IMR-90 (cell line): ENCODE measurements at regions not wholly inside any gene's neighbourhood (a gene's known extent, or its start where the extent isn't known, plus 50 kb on each side); places are given as distances from the start of the nearest gene placed in this dataset.

Experiments used
- ATAC-seq: fragments of 200-7000 bp; cut with Tn5 transposase; 2 replicates; pipeline ENCODE4 v1.9.1; 2020; ENCODE audit warnings: low read depth, mild to moderate bottlenecking, moderate library complexity
- BruUV-seq: library from RNA; stranded (reverse); fragments of 400-500 nt; replicated peaks from 2 replicates; lab custom pipeline; 2021; lab: Mats Ljungman, UMichigan
- CTCF ChIA-PET: fragments of 300-600 bp; formaldehyde crosslinking; extraction: SDS; loops from one replicate; lab custom pipeline; 2021; ENCODE audit warnings: antibody characterized with exemption; lab: Yijun Ruan, JAX
- POLR2A ChIA-PET: fragments of 300-600 bp; sonication (Branson Sonifier 250); formaldehyde crosslinking; loops from one replicate; lab custom pipeline; 2022; ENCODE audit warnings: antibody characterized with exemption; ENCODE audit not compliant: unreplicated experiment; lab: Charles Lee
- DNase-seq: peaks from one replicate; pipeline ENCODE4 v3.0.0; 2013
- H2AFZ ChIP-seq: replicated peaks from 2 replicates; pipeline ENCODE3; 2013; ENCODE audit warnings: low read length, mild to moderate bottlenecking; ENCODE audit not compliant: poor library complexity
- H2AK5ac ChIP-seq: 2 replicates; pipeline ENCODE4 v1.6.1; 2013; ENCODE audit warnings: low read depth, low read length, inconsistent platforms
- H2AK9ac ChIP-seq: replicated peaks from 2 replicates; pipeline ENCODE3; 2013; ENCODE audit warnings: mild to moderate bottlenecking, low read depth, low read length, moderate library complexity; ENCODE audit not compliant: poor library complexity
- H2BK120ac ChIP-seq: 2 replicates; pipeline ENCODE4 v1.6.1; 2013; ENCODE audit warnings: low read depth, low read length, inconsistent platforms
- H2BK15ac ChIP-seq: 3 replicates; pipeline ENCODE4 v1.6.1; 2013; ENCODE audit warnings: low read depth, low read length, inconsistent platforms
- H2BK20ac ChIP-seq: 2 replicates; pipeline ENCODE4 v1.6.1; 2013; ENCODE audit warnings: low read depth, mild to moderate bottlenecking, inconsistent platforms, low read length, moderate library complexity
- H2BK5ac ChIP-seq: 2 replicates; pipeline ENCODE4 v1.6.1; 2013; ENCODE audit warnings: mild to moderate bottlenecking, low read depth, low read length, inconsistent platforms; ENCODE audit not compliant: poor library complexity, severe bottlenecking
- H3K14ac ChIP-seq: replicated peaks from 2 replicates; pipeline ENCODE4 v1.6.1; 2013; ENCODE audit warnings: low read depth, low read length, inconsistent platforms
- H3K18ac ChIP-seq: 2 replicates; pipeline ENCODE4 v1.6.1; 2013; ENCODE audit warnings: low read depth, low read length, control low read depth
- H3K23ac ChIP-seq: 2 replicates; pipeline ENCODE4 v1.6.1; 2013; ENCODE audit warnings: low read depth, low read length, inconsistent platforms
- H3K27ac ChIP-seq: 2 replicates; pipeline ENCODE4 v1.5.1; 2013; ENCODE audit warnings: mild to moderate bottlenecking, control low read depth, low read length; ENCODE audit not compliant: insufficient read depth
- H3K27me3 ChIP-seq: 2 replicates; pipeline ENCODE4 v1.6.1; 2013; ENCODE audit warnings: low read length; ENCODE audit not compliant: control insufficient read depth, insufficient read depth
- H3K36me3 ChIP-seq: 2 replicates; pipeline ENCODE4 v1.6.1; 2013; ENCODE audit warnings: low read length, mixed read lengths; ENCODE audit not compliant: control insufficient read depth, insufficient read depth
- H3K4ac ChIP-seq: 2 replicates; pipeline ENCODE4 v1.6.1; 2013; ENCODE audit warnings: low read depth, low read length, inconsistent platforms
- H3K4me1 ChIP-seq: 2 replicates; pipeline ENCODE4 v1.6.1; 2013; ENCODE audit warnings: low read length, mixed read lengths; ENCODE audit not compliant: control insufficient read depth, insufficient read depth
- H3K4me2 ChIP-seq: 2 replicates; pipeline ENCODE4 v1.6.1; 2013; ENCODE audit warnings: low read depth, mild to moderate bottlenecking, control low read depth, low read length, moderate library complexity
- H3K4me3 ChIP-seq: 2 replicates; pipeline ENCODE4 v1.5.1; 2013; ENCODE audit warnings: low read depth, mild to moderate bottlenecking, control low read depth, low read length, moderate library complexity; ENCODE audit not compliant: insufficient read depth
- H3K56ac ChIP-seq: 2 replicates; pipeline ENCODE4 v1.6.1; 2013; ENCODE audit warnings: low read length, inconsistent platforms; ENCODE audit not compliant: insufficient read depth; ENCODE audit errors: extremely low read depth
- H3K79me1 ChIP-seq, 2 experiments: 2 replicates each; pipeline ENCODE4 v1.6.1; 2013; ENCODE audit warnings: low read length in 2 of 2, inconsistent platforms in 1 of 2, low read depth in 1 of 2
- H3K9ac ChIP-seq: 2 replicates; pipeline ENCODE4 v1.6.1; 2013; ENCODE audit warnings: low read depth, low read length, control low read depth
- H3K9me1 ChIP-seq: 2 replicates; pipeline ENCODE4 v1.6.1; 2013; ENCODE audit warnings: low read length, inconsistent platforms; ENCODE audit not compliant: insufficient read depth
- H3K9me3 ChIP-seq: 2 replicates; pipeline ENCODE4 v1.6.1; 2013; ENCODE audit warnings: low read length; ENCODE audit not compliant: control insufficient read depth, insufficient read depth
- H4K20me1 ChIP-seq: 2 replicates; pipeline ENCODE4 v1.6.1; 2013; ENCODE audit warnings: low read length, inconsistent platforms; ENCODE audit not compliant: insufficient read depth
- H4K5ac ChIP-seq: 2 replicates; pipeline ENCODE4 v1.6.1; 2013; ENCODE audit warnings: mild to moderate bottlenecking, low read depth, low read length, control low read depth
- H4K8ac ChIP-seq, 2 experiments: 2 replicates each; pipeline ENCODE4 v1.6.1; 2013; ENCODE audit warnings: low read depth in 2 of 2, low read length in 2 of 2, control low read depth in 1 of 2, inconsistent platforms in 1 of 2
- H4K91ac ChIP-seq: 2 replicates; pipeline ENCODE4 v1.6.1; 2013; ENCODE audit warnings: low read depth, low read length, inconsistent platforms; ENCODE audit not compliant: insufficient read depth
- CEBPB ChIP-seq: IDR thresholded peaks from 2 replicates; pipeline ENCODE4 v1.6.1; 2012; ENCODE audit warnings: low read depth, low read length, improper control_type of control experiment
- CHD1 ChIP-seq: IDR thresholded peaks from 2 replicates; pipeline ENCODE4 v1.6.1; 2012; ENCODE audit warnings: low read depth, low read length, improper control_type of control experiment
- MAFK ChIP-seq: IDR thresholded peaks from 2 replicates; pipeline ENCODE4 v1.6.1; 2012; ENCODE audit warnings: low read depth, low read length, improper control_type of control experiment
- MAZ ChIP-seq: IDR thresholded peaks from 2 replicates; pipeline ENCODE4 v1.6.1; 2012; ENCODE audit warnings: low read depth, mild to moderate bottlenecking, low read length, improper control_type of control experiment, moderate library complexity, borderline replicate concordance
- NFE2L2 ChIP-seq: fragments of 150-350 bp; IDR thresholded peaks from 2 replicates; pipeline ENCODE4 v1.6.1; 2016; ENCODE audit warnings: low read depth, mild to moderate bottlenecking, low read length
- POLR2A ChIP-seq: IDR thresholded peaks from 2 replicates; pipeline ENCODE4 v1.6.1; 2012; ENCODE audit warnings: mild to moderate bottlenecking, low read depth, low read length
- RAD21 ChIP-seq: IDR thresholded peaks from 2 replicates; pipeline ENCODE4 v1.6.1; 2012; ENCODE audit warnings: low read length, improper control_type of control experiment
- RCOR1 ChIP-seq: IDR thresholded peaks from 2 replicates; pipeline ENCODE4 v1.6.1; 2012; ENCODE audit warnings: mild to moderate bottlenecking, low read length, improper control_type of control experiment; ENCODE audit not compliant: insufficient replicate concordance
- WGBS, 2 experiments: methylation state at CpG; one replicate each; pipeline versions ENCODE4 v1.1.5 to v1.1.7; 2013; ENCODE audit warnings: missing lambda C conversion rate in 2 of 2; ENCODE audit not compliant: insufficient read length in 1 of 2; ENCODE audit errors: extremely low coverage in 2 of 2; 5-methylcytosine and 5-hydroxymethylcytosine counted together
- dilution Hi-C: fragments of 300-500 bp; cut with HindIII; formaldehyde crosslinking; loops from one replicate; pipeline ENCODE4 v1.14.3; 2018; ENCODE audit warnings: low sequenced_read_pairs; ENCODE audit not compliant: unreplicated experiment
- in situ Hi-C: fragments of 300-500 bp; cut with MboI; formaldehyde crosslinking; loops from 3 replicates; pipeline ENCODE4 v1.14.3; 2019; ENCODE audit warnings: low sequenced_read_pairs, inconsistent platforms, mixed read lengths
- intact Hi-C: fragments of 100-400 bp; cut with micrococcal nuclease; formaldehyde crosslinking; loops from 2 replicates; pipeline ENCODE4 v1.10.0; 2022

- Histone ChIP-seq H2BK15ac (no peak overlapping the region), H3K27ac (no peak overlapping the region), H3K4me2 (no peak overlapping the region), H3K56ac (no peak overlapping the region), H3K4me1 (peaks cover 1% of the 10 kb centered on the region; the same call in 1 of the 2 replicates), H3K79me1 (no peaks in the 10 kb centered on the region), H3K23ac (no peak overlapping the region), H4K5ac (no peak overlapping the region), H4K91ac (no peak overlapping the region), H2BK20ac (no peak overlapping the region), H3K4me3 (no peak overlapping the region), H4K20me1 (no peaks in the 10 kb centered on the region), H2BK120ac (no peak overlapping the region), H3K27me3 (peaks cover 2% of the 10 kb centered on the region; the same call in 1 of the 2 replicates), H4K8ac (no peak overlapping the region), H3K14ac (no peak overlapping the region), H2AFZ (no peak overlapping the region), H3K9ac (no peak overlapping the region), H3K36me3 (no peaks in the 10 kb centered on the region), H2BK5ac (no peak overlapping the region), H2AK5ac (no peak overlapping the region), H3K18ac (no peak overlapping the region), H3K9me3 (no peaks in the 10 kb centered on the region), H3K4ac (no peak overlapping the region), H2AK9ac (no peak overlapping the region), H3K9me1 (no peaks in the 10 kb centered on the region)
- BruUV-seq, result no TSS peak
- no peak for ATAC-seq
- DNase-seq, result no peak
- intact Hi-C loops, result no loop called here
- POLR2A ChIA-PET, result no interaction called here
- in situ Hi-C loops, result no loop called here
- WGBS, 2 experiments, result 10% methylated on average over 2 of the region's 5 CpGs; no CpG with 5 or more reads in 1 of the 2 experiments
- CTCF ChIA-PET, result no interaction called here
- dilution Hi-C loops, result no loop called here
- TF ChIP-seq POLR2A (no peak), CHD1 (no peak), MAZ (no peak), RAD21 (no peak), CEBPB (no peak), NFE2L2 (no peak), RCOR1 (no peak), MAFK (no peak)
Observed at GRCh38 chr2:8480915-8481314, 200.9 kb upstream of the ID2 start.
